ENCODE measurements at regions not wholly inside any gene's neighbourhood (a gene's known extent, or its start where the extent isn't known, plus 50 kb on each side); places are given as distances from the start of the nearest gene placed in this dataset.

DNA sequence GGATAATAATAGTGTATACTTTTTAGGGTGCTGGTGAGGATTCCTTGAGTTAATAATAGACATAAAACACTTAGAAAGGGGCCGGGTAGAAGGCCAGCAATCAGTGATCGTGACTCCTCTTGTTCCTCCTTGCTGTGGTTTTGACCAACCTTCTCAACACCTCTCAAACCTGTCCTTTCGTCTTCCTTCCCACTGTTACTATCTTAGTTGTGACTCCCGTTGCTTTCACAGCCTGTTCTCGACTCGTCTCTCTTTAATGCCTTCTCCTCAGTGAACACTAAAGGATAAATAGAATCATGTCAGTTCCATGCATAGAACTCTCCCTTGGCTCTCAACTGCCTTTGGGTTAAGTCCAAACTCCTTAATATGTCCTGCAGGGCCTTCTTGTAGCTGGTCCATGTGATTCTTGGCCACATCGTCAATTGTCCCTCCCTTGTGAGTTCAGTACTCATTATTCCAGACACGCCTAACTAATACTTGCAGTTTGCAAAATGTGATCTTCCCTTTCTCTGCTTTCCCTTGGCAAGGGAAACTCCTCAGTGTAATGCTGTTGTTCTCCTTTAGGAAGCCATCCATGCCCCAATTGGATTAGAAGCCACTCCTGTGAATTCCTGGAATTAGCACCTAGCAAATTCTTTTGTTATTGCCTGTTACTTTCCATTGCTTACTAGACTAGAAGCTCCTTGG is 164.9 kb downstream of the UTRN start:
- H3K27ac ChIP-seq, result no peak overlapping the region
- H3K9ac ChIP-seq (ENCODE audit: low read depth in 2 of 2, low read length in 2 of 2), result no peak overlapping the region
- no peaks in the 10 kb centered on the region for H3K36me3 ChIP-seq
- H3K4me3 ChIP-seq, result no peak overlapping the region
- intact Hi-C loops (cut with DNase I), result no loop called here
- H3K4me1 ChIP-seq, result no peaks in the 10 kb centered on the region
- TF ChIP-seq, protein P1, sequence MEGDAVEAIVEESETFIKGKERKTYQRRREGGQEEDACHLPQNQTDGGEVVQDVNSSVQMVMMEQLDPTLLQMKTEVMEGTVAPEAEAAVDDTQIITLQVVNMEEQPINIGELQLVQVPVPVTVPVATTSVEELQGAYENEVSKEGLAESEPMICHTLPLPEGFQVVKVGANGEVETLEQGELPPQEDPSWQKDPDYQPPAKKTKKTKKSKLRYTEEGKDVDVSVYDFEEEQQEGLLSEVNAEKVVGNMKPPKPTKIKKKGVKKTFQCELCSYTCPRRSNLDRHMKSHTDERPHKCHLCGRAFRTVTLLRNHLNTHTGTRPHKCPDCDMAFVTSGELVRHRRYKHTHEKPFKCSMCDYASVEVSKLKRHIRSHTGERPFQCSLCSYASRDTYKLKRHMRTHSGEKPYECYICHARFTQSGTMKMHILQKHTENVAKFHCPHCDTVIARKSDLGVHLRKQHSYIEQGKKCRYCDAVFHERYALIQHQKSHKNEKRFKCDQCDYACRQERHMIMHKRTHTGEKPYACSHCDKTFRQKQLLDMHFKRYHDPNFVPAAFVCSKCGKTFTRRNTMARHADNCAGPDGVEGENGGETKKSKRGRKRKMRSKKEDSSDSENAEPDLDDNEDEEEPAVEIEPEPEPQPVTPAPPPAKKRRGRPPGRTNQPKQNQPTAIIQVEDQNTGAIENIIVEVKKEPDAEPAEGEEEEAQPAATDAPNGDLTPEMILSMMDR (IDR thresholded peaks at IDR 0.05), result no peak
- no peak for DNase-seq
- H3K27me3 ChIP-seq, result no peaks in the 10 kb centered on the region
- H3K9me3 ChIP-seq, result no peaks in the 10 kb centered on the region

DNA sequence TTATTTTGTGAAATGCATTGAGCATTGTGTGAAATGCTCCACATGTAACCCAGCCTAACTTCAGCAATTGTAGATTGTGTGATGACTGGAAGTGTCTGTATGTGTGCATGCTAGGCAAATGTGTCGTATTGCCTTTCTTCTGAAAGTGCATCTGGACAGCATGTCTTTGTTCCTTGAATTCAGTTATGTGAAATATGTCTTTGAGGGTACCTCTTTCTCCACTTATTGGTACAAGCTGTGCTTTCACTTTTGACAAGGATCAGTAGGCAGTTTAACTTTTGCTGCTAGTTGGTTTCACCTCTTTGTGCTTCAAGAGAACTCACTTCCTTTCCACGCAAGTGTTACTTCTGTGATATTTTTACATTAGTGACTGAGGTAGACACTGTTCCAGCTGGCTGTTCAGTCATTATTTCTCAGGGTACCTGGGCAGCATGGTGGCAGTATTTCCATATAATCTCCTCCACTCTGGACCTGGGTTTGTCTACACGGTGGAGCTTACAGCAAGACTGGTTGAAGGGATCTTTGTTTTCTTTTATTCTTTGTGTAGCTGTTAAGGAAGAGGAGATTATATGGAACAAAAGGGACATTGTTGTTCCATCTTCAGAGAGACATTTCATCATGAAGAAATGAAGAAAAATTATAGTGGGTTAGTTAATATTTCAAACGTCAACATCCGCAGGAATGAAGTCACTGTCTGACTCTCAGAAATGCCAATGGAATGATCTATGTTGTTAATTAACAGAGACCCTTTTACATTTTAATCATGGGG is 175.4 kb downstream of the UTRN start:
- TF ChIP-seq, protein P1 (IDR thresholded peaks at IDR 0.05), result no peak
- Histone ChIP-seq H3K27me3 (no peaks in the 10 kb centered on the region), H3K4me3 (no peak overlapping the region), H3K4me1 (no peaks in the 10 kb centered on the region), H3K36me3 (no peaks in the 10 kb centered on the region), H3K9ac (ENCODE audit: low read depth in 2 of 2, low read length in 2 of 2) (no peak overlapping the region), H3K9me3 (no peaks in the 10 kb centered on the region), H3K27ac (no peak overlapping the region)
- DNase-seq, result no peak
- intact Hi-C loops (cut with DNase I), result no loop called here

DNA sequence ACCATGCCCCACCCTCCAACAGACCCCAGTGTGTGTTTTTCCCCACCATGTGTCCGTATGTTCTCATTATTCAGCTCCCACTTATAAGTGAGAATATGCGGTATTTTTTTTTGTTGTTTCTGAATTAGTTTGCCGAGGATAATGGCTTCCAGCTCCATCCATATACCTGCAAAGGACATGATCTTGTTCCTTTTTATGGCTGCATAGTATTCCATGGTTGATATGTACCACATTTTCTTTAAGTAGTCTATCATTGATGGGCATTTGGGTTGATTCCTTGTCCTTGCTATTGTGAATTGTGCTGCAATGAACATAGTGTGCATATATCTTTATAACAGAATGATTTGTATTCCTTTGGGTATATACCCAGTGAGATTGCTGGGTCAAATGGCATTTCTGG is 176.9 kb downstream of the UTRN start:
- no peaks in the 10 kb centered on the region for H3K9me3 ChIP-seq
- no peak overlapping the region for H3K9ac ChIP-seq (ENCODE audit: low read depth in 2 of 2, low read length in 2 of 2)
- intact Hi-C loops (cut with DNase I), result no loop called here
- TF ChIP-seq, protein P1 (IDR thresholded peaks at IDR 0.05), result no peak
- H3K36me3 ChIP-seq, result no peaks in the 10 kb centered on the region
- no peaks in the 10 kb centered on the region for H3K4me1 ChIP-seq
- H3K4me3 ChIP-seq, result no peak overlapping the region
- no peak for DNase-seq
- H3K27ac ChIP-seq, result no peak overlapping the region
- no peaks in the 10 kb centered on the region for H3K27me3 ChIP-seq

DNA sequence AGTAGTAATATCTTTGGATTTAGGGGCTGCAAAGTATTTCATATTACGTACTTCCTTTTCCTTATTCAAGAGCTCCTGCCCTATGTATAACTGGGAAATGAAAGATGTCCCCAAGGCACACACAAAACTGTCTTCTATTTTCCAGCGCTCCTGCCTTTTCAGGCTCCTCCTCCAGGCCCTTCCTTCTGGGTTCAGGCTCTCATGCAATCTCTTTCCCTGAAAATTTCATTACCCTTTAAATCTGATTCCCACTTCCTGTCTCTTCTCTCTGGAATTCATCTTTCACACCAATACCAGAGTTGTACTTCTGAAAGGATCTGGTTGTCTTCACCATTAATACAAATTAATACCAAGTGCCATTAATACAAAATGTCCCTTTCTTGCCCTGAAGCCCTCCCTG is 181.6 kb downstream of the UTRN start:
- no peak overlapping the region for H3K27ac ChIP-seq
- no peak overlapping the region for H3K9ac ChIP-seq (ENCODE audit: low read depth in 2 of 2, low read length in 2 of 2)
- no peaks in the 10 kb centered on the region for H3K4me1 ChIP-seq
- no peaks in the 10 kb centered on the region for H3K36me3 ChIP-seq
- no peaks in the 10 kb centered on the region for H3K27me3 ChIP-seq
- H3K4me3 ChIP-seq, result no peak overlapping the region
- intact Hi-C loops (cut with DNase I), result no loop called here
- H3K9me3 ChIP-seq, result no peaks in the 10 kb centered on the region
- TF ChIP-seq, protein P1 (IDR thresholded peaks at IDR 0.05), result no peak
- no peak for DNase-seq

DNA sequence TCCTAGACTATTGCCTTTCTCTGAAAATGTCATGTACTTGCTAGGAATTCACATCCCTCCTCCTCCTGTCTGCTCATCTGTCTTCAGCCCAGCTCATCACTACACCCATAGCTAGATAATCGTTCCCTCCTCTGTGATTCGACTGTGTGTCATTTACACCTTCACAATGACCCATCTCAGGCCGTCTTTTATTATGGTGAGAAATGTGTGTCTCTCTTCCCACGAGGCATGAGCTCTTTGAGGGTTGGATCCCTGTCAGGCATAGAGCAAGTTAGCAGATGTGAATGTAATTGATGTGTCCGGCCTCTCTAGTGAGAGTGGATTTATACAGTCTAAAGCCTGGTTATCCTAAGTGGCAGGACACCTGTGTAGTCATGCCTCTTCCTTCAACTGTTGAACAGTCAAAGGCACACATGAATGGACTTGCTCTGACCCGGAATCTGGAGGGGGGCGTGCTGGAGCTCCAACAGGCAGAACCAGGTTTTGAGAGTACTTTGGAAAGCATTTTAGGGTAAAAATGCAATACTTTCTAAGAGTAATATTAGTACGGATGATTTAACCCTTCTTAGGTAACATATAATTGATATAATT is 182.1 kb downstream of the UTRN start:
- DNase-seq, result no peak
- Histone ChIP-seq H3K9ac (ENCODE audit: low read depth in 2 of 2, low read length in 2 of 2) (no peak overlapping the region), H3K36me3 (no peaks in the 10 kb centered on the region), H3K4me1 (no peaks in the 10 kb centered on the region), H3K9me3 (no peaks in the 10 kb centered on the region), H3K4me3 (no peak overlapping the region), H3K27me3 (no peaks in the 10 kb centered on the region), H3K27ac (no peak overlapping the region)
- intact Hi-C loops (cut with DNase I), result no loop called here
- TF ChIP-seq, protein P1 (IDR thresholded peaks at IDR 0.05), result no peak
